Nephron progenitor cell (in vitro differentiated cells): ENCODE measurements at regions not wholly inside any gene's neighbourhood (a gene's known extent, or its start where the extent isn't known, plus 50 kb on each side); places are given as distances from the start of the nearest gene placed in this dataset.

Experiments
- DNase-seq: peaks from one replicate; pipeline ENCODE4 v3.0.0; 2021
- H3K27ac Mint-ChIP-seq: 2 replicates; pipeline ENCODE4 v1.8.0; 2021; ENCODE audit warnings: mild to moderate bottlenecking, moderate library complexity, mixed read lengths
- H3K27me3 Mint-ChIP-seq: 2 replicates; pipeline ENCODE4 v1.8.0; 2021; ENCODE audit warnings: mild to moderate bottlenecking, low read depth, mixed read lengths; ENCODE audit not compliant: poor library complexity
- H3K36me3 Mint-ChIP-seq: 2 replicates; pipeline ENCODE4 v1.8.0; 2021; ENCODE audit warnings: low read depth, mixed read lengths
- H3K4me1 Mint-ChIP-seq: 2 replicates; pipeline ENCODE4 v1.8.0; 2021; ENCODE audit warnings: mixed read lengths
- H3K4me3 Mint-ChIP-seq: 2 replicates; pipeline ENCODE4 v1.8.0; 2021; ENCODE audit warnings: mild to moderate bottlenecking, moderate library complexity, mixed read lengths
- H3K9me3 Mint-ChIP-seq: 2 replicates; pipeline ENCODE4 v1.8.0; 2021; ENCODE audit warnings: mild to moderate bottlenecking, moderate library complexity, mixed read lengths
- CTCF ChIP-seq: fragments of 200-600 bp; sonication (generic); IDR thresholded peaks from 2 replicates; pipeline ENCODE4 v1.5.0; 2021; ENCODE audit warnings: antibody characterized with exemption

- H3K36me3 Mint-ChIP-seq = no peaks in the 10 kb centered on the region
- H3K27me3 Mint-ChIP-seq = no peaks in the 10 kb centered on the region
These were observed 135.9 kb upstream of the MBL2 start for GRCh38 chr10:52908478-52908877.

GRCh38 chr10:52906046-52906445 lies 133.5 kb upstream of the MBL2 start:
- no peak overlapping the region for H3K4me3 Mint-ChIP-seq
- H3K9me3 Mint-ChIP-seq = no peaks in the 10 kb centered on the region
- peaks cover 4% of the 10 kb centered on the region for H3K27me3 Mint-ChIP-seq
- peaks cover 35% of the 10 kb centered on the region for H3K4me1 Mint-ChIP-seq
- H3K36me3 Mint-ChIP-seq = no peaks in the 10 kb centered on the region
- no peak for DNase-seq
- H3K27ac Mint-ChIP-seq = no peak overlapping the region
- no peak for TF ChIP-seq CTCF

More at GRCh38 chr10:52908478-52908877, 135.9 kb upstream of the MBL2 start:
- Mint-ChIP-seq H3K9me3 (no peaks in the 10 kb centered on the region), H3K27ac (peak overlapping the region; percentile 33), H3K4me3 (no peak overlapping the region), H3K4me1 (peaks cover 16% of the 10 kb centered on the region)
- no peak for TF ChIP-seq CTCF
- no peak for DNase-seq

DNA sequence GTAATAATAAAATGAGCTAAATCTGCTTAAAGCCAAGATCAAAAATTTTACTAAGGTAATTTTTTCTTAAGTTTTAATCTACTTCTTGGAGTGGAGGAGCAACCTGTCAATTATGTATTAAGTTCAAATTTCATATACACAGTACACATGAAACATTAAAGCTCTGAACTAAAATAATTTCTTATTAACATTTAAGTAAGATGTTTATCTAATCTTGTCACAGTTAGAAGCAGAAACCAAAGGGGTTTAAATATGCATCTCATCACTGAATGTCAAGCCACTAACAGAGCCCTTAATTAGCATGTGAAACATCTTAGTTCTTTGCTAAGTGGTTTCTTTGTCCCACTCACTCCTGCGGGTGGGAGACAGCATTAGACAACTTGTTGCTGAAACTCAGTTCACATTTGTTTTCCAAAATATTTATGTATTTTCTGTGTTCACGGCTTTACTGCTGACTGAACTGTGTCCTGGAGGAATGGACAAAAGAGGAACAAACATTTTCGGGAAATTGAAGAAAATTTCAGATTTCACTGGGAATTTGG lies 130.9 kb upstream of the MBL2 start:
- no peak overlapping the region for H3K27ac Mint-ChIP-seq
- H3K4me1 Mint-ChIP-seq = peaks cover 37% of the 10 kb centered on the region
- no peaks in the 10 kb centered on the region for H3K9me3 Mint-ChIP-seq
- H3K36me3 Mint-ChIP-seq = no peaks in the 10 kb centered on the region
- H3K4me3 Mint-ChIP-seq = no peak overlapping the region
- no peak for TF ChIP-seq CTCF
- H3K27me3 Mint-ChIP-seq = peaks cover 4% of the 10 kb centered on the region
- no peak for DNase-seq

DNA sequence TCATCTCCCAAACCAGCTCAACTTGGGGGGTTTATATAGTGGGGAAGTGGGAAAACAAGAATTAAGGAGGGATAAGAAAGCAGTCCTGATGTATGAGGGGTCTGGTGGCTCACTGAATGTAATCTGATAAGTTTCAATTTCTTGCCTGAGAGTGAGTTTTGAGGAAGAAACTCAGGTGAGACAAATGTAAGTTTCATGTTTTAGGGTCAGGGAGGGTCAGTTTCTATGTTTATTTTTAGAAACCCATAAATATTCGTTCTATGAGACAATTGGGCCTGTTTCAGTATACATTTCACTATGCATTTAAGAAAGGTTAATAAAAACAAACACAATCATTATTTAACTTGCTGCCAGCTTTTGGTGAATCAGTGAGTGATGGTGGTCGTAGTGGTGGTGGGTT lies 128.0 kb upstream of the MBL2 start:
- Mint-ChIP-seq H3K4me3 (peak overlapping the region; percentile 28), H3K27me3 (peaks cover 4% of the 10 kb centered on the region), H3K4me1 (peaks cover 29% of the 10 kb centered on the region), H3K27ac (peak overlapping the region; percentile 91), H3K36me3 (no peaks in the 10 kb centered on the region), H3K9me3 (no peaks in the 10 kb centered on the region)
- no peak for TF ChIP-seq CTCF
- no peak for DNase-seq

- H3K36me3 Mint-ChIP-seq = no peaks in the 10 kb centered on the region
- no peak for TF ChIP-seq CTCF
- H3K4me1 Mint-ChIP-seq = peaks cover 19% of the 10 kb centered on the region
- H3K4me3 Mint-ChIP-seq = no peak overlapping the region
- DNase-seq = no peak
- H3K9me3 Mint-ChIP-seq = no peaks in the 10 kb centered on the region
- H3K27me3 Mint-ChIP-seq = no peaks in the 10 kb centered on the region
- H3K27ac Mint-ChIP-seq = no peak overlapping the region
These were observed 124.6 kb upstream of the MBL2 start for GRCh38 chr10:52897162-52897561.

DNA sequence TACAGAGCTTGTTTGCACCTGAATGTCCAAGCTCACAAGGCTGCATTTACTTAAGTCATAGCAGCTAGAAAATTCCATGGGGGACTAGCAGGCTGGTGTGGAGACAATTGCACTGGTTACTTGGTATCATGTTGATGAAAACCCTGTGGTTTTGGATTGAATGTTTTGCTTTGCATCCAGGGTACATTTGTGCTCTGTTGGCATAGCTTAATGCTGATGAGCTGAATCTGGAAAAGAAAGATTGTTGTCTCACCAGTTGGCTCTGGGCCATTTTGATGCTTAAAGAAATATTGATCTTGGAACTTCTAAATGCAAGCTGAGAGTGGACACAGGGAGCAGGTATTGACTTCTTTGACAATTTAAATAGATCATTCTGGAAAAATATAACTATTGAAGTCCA lies 122.5 kb upstream of the MBL2 start:
- no peak for DNase-seq
- TF ChIP-seq CTCF = no peak
- no peak overlapping the region for H3K4me3 Mint-ChIP-seq
- no peaks in the 10 kb centered on the region for H3K27me3 Mint-ChIP-seq
- H3K36me3 Mint-ChIP-seq = no peaks in the 10 kb centered on the region
- H3K4me1 Mint-ChIP-seq = peaks cover under 1% of the 10 kb centered on the region
- H3K9me3 Mint-ChIP-seq = no peaks in the 10 kb centered on the region
- H3K27ac Mint-ChIP-seq = no peak overlapping the region
